GM12875 (cell line): ENCODE measurements at regions not wholly inside any gene's neighbourhood (a gene's known extent, or its start where the extent isn't known, plus 50 kb on each side); places are given as distances from the start of the nearest gene placed in this dataset.
A peak's percentile ranks its signal among the peaks of the same experiment; 100 is the strongest.

Source experiments
- H3K4me3 ChIP-seq: one replicate; pipeline ENCODE4 v1.5.1; 2011; ENCODE audit warnings: low read depth, low read length, control low read depth
- CTCF ChIP-seq: IDR thresholded peaks from 2 replicates; pipeline ENCODE4 v1.5.1; 2011; ENCODE audit warnings: low read depth, mild to moderate bottlenecking, control low read depth, inconsistent platforms, low read length, moderate library complexity, borderline replicate concordance; ENCODE audit not compliant: insufficient read depth

- TF ChIP-seq CTCF = no peak
- H3K4me3 ChIP-seq = no peak overlapping the region
Observed at GRCh38 chr16:72468582-72468981, 296.6 kb upstream of the PMFBP1 start.

GRCh38 chr16:72467157-72467759 is 295.3 kb upstream of the PMFBP1 start:
- TF ChIP-seq CTCF = peak; percentile 44; the same call in 1 of the 2 replicates

GRCh38 chr16:72464597-72465368 is 292.8 kb upstream of the PMFBP1 start:
- no peak for TF ChIP-seq CTCF
- H3K4me3 ChIP-seq = no peak overlapping the region

More at GRCh38 chr16:72467157-72467759, 295.3 kb upstream of the PMFBP1 start:
- H3K4me3 ChIP-seq = no peak overlapping the region

- no peak overlapping the region for H3K4me3 ChIP-seq
- TF ChIP-seq CTCF = no peak
Observed at GRCh38 chr16:72464052-72464451, 292.1 kb upstream of the PMFBP1 start.

GRCh38 chr16:72458035-72458434 is 286.1 kb upstream of the PMFBP1 start:
- no peak overlapping the region for H3K4me3 ChIP-seq
- TF ChIP-seq CTCF = no peak

- H3K4me3 ChIP-seq = no peak overlapping the region
- no peak for TF ChIP-seq CTCF
Observed at GRCh38 chr16:72457243-72457940, 285.4 kb upstream of the PMFBP1 start.
